HepG2 (cell line): ENCODE measurements at regions not wholly inside any gene's neighbourhood (a gene's known extent, or its start where the extent isn't known, plus 50 kb on each side); places are given as distances from the start of the nearest gene placed in this dataset.

ENCODE experiments used
- HNF4G ChIP-seq, 2 experiments: sonication (generic) in 1 of 2; formaldehyde crosslinking in 1 of 2; IDR thresholded peaks; 2 replicates each; pipeline versions ENCODE4 v1.4.0 to v1.6.1; 2011 to 2020; ENCODE audit warnings: borderline replicate concordance in 2 of 2, low read depth in 2 of 2, mild to moderate bottlenecking in 2 of 2, low read length in 1 of 2, missing genetic modification reagents in 1 of 2, moderate library complexity in 1 of 2
- ZBTB44 ChIP-seq: sonication (generic); formaldehyde crosslinking; IDR thresholded peaks from 2 replicates; pipeline ENCODE4 v1.4.0; 2020; ENCODE audit warnings: missing genetic modification reagents
- ZFP41 ChIP-seq: sonication (generic); formaldehyde crosslinking; IDR thresholded peaks from 2 replicates; pipeline ENCODE4 v1.4.0; 2020; ENCODE audit warnings: mild to moderate bottlenecking, missing genetic modification reagents, borderline replicate concordance
- ZHX2 ChIP-seq, 2 experiments: sonication (generic) in 1 of 2; formaldehyde crosslinking in 1 of 2; IDR thresholded peaks; 2 replicates each; pipeline versions ENCODE4 v1.6.1 to v1.9.0; 2014 to 2022; ENCODE audit warnings: antibody characterized with exemption in 1 of 2, borderline replicate concordance in 1 of 2, inconsistent platforms in 1 of 2, low read depth in 1 of 2, missing genetic modification reagents in 1 of 2
- ZNF18 ChIP-seq: sonication (generic); formaldehyde crosslinking; IDR thresholded peaks from 2 replicates; pipeline ENCODE4 v1.8.0; 2022; ENCODE audit warnings: mild to moderate bottlenecking, missing genetic modification reagents; ENCODE audit not compliant: insufficient replicate concordance
- ZNF574 ChIP-seq: sonication (generic); formaldehyde crosslinking; IDR thresholded peaks from 2 replicates; pipeline ENCODE4 v1.4.0; 2020; ENCODE audit warnings: missing genetic modification reagents
- ZNF580 ChIP-seq: IDR thresholded peaks from 2 replicates; pipeline ENCODE4 v1.6.1; 2016; ENCODE audit warnings: low read depth, borderline replicate concordance

- TF ChIP-seq ZFP41 (CRISPR knock-in tag) (no peak), ZNF18 (CRISPR knock-in tag) (no peak), ZBTB44 (CRISPR knock-in tag) (no peak), ZNF574 (no peak), ZHX2 (IDR thresholded peaks at IDR 0.05; ENCODE audit: low read depth) (no peak), ZHX2 (CRISPR knock-in tag; IDR thresholded peaks at IDR 0.05; ENCODE audit: borderline replicate concordance) (no peak), ZNF580 (CRISPR knock-in tag) (no peak), HNF4G (IDR thresholded peaks at IDR 0.05; ENCODE audit: borderline replicate concordance, low read depth, low read length) (no peak), HNF4G (CRISPR knock-in tag; IDR thresholded peaks at IDR 0.05; ENCODE audit: borderline replicate concordance, low read depth) (no peak)
Observed at GRCh38 chr16:64823481-64824075, 298.3 kb downstream of the CDH11 start (continued).
